SK-N-SH (cell line): ENCODE measurements at regions not wholly inside any gene's neighbourhood (a gene's known extent, or its start where the extent isn't known, plus 50 kb on each side); places are given as distances from the start of the nearest gene placed in this dataset.

Source experiments
- CTCF ChIA-PET: fragments of 300-600, 350-600 bp; formaldehyde crosslinking; extraction: SDS; loops from one replicate; lab custom pipeline; 2021; lab: Yijun Ruan, JAX
- POLR2A ChIA-PET: fragments of 350-600 bp; sonication (Branson Sonifier 250); formaldehyde crosslinking; extraction: SDS; loops from one replicate; lab custom pipeline; 2020; ENCODE audit warnings: antibody characterized with exemption, inconsistent platforms; lab: Yijun Ruan, JAX
- DNase-seq: peaks from one replicate; pipeline ENCODE4 v3.0.0; 2012
- H2AFZ ChIP-seq: fragments of 200-600 bp; sonication (generic); 2 replicates; pipeline ENCODE4 v1.8.1; 2016; ENCODE audit warnings: antibody characterized with exemption, mild to moderate bottlenecking, low read depth
- H3F3A ChIP-seq: fragments of 200-600 bp; sonication (generic); replicated peaks from 2 replicates; pipeline ENCODE3; 2016; ENCODE audit warnings: antibody characterized with exemption, mild to moderate bottlenecking; ENCODE audit not compliant: insufficient read depth
- H3K27ac ChIP-seq, 2 experiments: fragments of 200-500 bp in 1 of 2; fragments of 200-600 bp in 1 of 2; sonication (Bioruptor generic) in 1 of 2; sonication (generic), shearing (Covaris generic) in 1 of 2; 2 replicates each; pipeline versions ENCODE4 v1.5.1 to v1.6.1; 2014 to 2016; ENCODE audit warnings: low read depth in 2 of 2, inconsistent platforms in 1 of 2, low read length in 1 of 2, mild to moderate bottlenecking in 1 of 2, mixed read lengths in 1 of 2
- H3K27me3 ChIP-seq: fragments of 200-600 bp; sonication (generic), shearing (Covaris generic); 2 replicates; pipeline ENCODE4 v1.6.1; 2016; ENCODE audit warnings: mixed run types; ENCODE audit not compliant: insufficient read depth
- H3K36me3 ChIP-seq, 2 experiments: fragments of 200-500 bp in 1 of 2; fragments of 200-600 bp in 1 of 2; sonication (Bioruptor generic) in 1 of 2; sonication (generic) in 1 of 2; replicated peaks in 1 of 2; 2 replicates each; pipeline versions ENCODE3 to v1.5.1; 2014 to 2016; ENCODE audit warnings: low read length in 1 of 2, mild to moderate bottlenecking in 1 of 2; ENCODE audit not compliant: insufficient read depth in 2 of 2, control insufficient read depth in 1 of 2
- H3K4me1 ChIP-seq, 2 experiments: fragments of 200-500 bp in 1 of 2; fragments of 200-600 bp in 1 of 2; sonication (Bioruptor generic) in 1 of 2; sonication (generic), shearing (Covaris generic) in 1 of 2; 2 replicates each; pipeline versions ENCODE4 v1.5.1 to v1.6.1; 2014 to 2016; ENCODE audit warnings: low read depth in 1 of 2, low read length in 1 of 2, mixed run types in 1 of 2; ENCODE audit not compliant: insufficient read depth in 2 of 2, control insufficient read depth in 1 of 2
- H3K4me2 ChIP-seq: fragments of 200-600 bp; sonication (generic), shearing (Covaris generic); 2 replicates; pipeline ENCODE4 v1.6.1; 2017; ENCODE audit warnings: mixed run types
- H3K4me3 ChIP-seq, 2 experiments: fragments of 200-500 bp in 1 of 2; fragments of 200-600 bp in 1 of 2; sonication (Bioruptor generic) in 1 of 2; sonication (generic), shearing (Covaris generic) in 1 of 2; 2 replicates each; pipeline versions ENCODE4 v1.5.1 to v1.8.1; 2014 to 2016; ENCODE audit warnings: low read depth in 2 of 2, inconsistent platforms in 1 of 2, low read length in 1 of 2, mild to moderate bottlenecking in 1 of 2, mixed read lengths in 1 of 2, moderate library complexity in 1 of 2
- H3K79me2 ChIP-seq: fragments of 200-600 bp; sonication (generic); 2 replicates; pipeline ENCODE4 v1.8.1; 2017; ENCODE audit warnings: mild to moderate bottlenecking; ENCODE audit not compliant: insufficient read depth
- H3K9ac ChIP-seq: fragments of 200-600 bp; sonication (generic); 2 replicates; pipeline ENCODE4 v1.6.1; 2017; ENCODE audit warnings: mixed run types
- H3K9me2 ChIP-seq: fragments of 200-600 bp; sonication (generic); 2 replicates; pipeline ENCODE4 v1.6.1; 2017; ENCODE audit warnings: mixed run types
- H3K9me3 ChIP-seq: fragments of 200-600 bp; sonication (generic); 2 replicates; pipeline ENCODE4 v1.6.1; 2017; ENCODE audit warnings: mixed run types, mild to moderate bottlenecking, moderate library complexity
- H4K20me1 ChIP-seq: fragments of 200-600 bp; sonication (generic); 2 replicates; pipeline ENCODE4 v1.6.1; 2017; ENCODE audit warnings: mild to moderate bottlenecking, mixed run types; ENCODE audit not compliant: insufficient read depth
- CHD2 ChIP-seq: fragments of 150-350 bp; IDR thresholded peaks from 2 replicates; pipeline ENCODE4 v1.6.1; 2018; ENCODE audit warnings: low read length; ENCODE audit not compliant: partially characterized antibody
- CTCF ChIP-seq: fragments of 200-600 bp; sonication (generic); IDR thresholded peaks from 2 replicates; pipeline ENCODE4 v1.6.1; 2017; ENCODE audit warnings: antibody characterized with exemption, mild to moderate bottlenecking, moderate library complexity
- FOXM1 ChIP-seq: IDR thresholded peaks from 2 replicates; pipeline ENCODE4 v1.4.0; 2012; ENCODE audit warnings: low read depth, mild to moderate bottlenecking
- JUND ChIP-seq: IDR thresholded peaks from 2 replicates; pipeline ENCODE4 v1.4.0; 2012
- MAX ChIP-seq: IDR thresholded peaks from 2 replicates; pipeline ENCODE4 v1.4.0; 2012; ENCODE audit warnings: low read depth
- MEF2A ChIP-seq: IDR thresholded peaks from 2 replicates; pipeline ENCODE4 v1.4.0; 2012; ENCODE audit warnings: low read depth, borderline replicate concordance
- NRF1 ChIP-seq: IDR thresholded peaks from 2 replicates; pipeline ENCODE4 v1.6.1; 2012; ENCODE audit warnings: low read depth, mild to moderate bottlenecking, low read length
- REST ChIP-seq: IDR thresholded peaks from 2 replicates; pipeline ENCODE4 v1.6.1; 2012; ENCODE audit warnings: mild to moderate bottlenecking, low read depth, low read length, moderate library complexity
- RFX5 ChIP-seq: IDR thresholded peaks from 2 replicates; pipeline ENCODE4 v1.6.1; 2012; ENCODE audit warnings: mild to moderate bottlenecking, improper control_type of control experiment, low read length
- SIN3A ChIP-seq: IDR thresholded peaks from 2 replicates; pipeline ENCODE4 v1.6.1; 2012; ENCODE audit warnings: low read depth, mild to moderate bottlenecking, low read length, moderate library complexity, borderline replicate concordance
- TAF1 ChIP-seq: IDR thresholded peaks from 2 replicates; pipeline ENCODE4 v1.6.1; 2012; ENCODE audit warnings: low read depth, mild to moderate bottlenecking, low read length, moderate library complexity, borderline replicate concordance
- USF2 ChIP-seq: fragments of 150-350 bp; IDR thresholded peaks from 2 replicates; pipeline ENCODE4 v1.6.1; 2017; ENCODE audit warnings: antibody characterized with exemption, low read length, low read depth, borderline replicate concordance
- YY1 ChIP-seq: IDR thresholded peaks from 2 replicates; pipeline ENCODE4 v1.4.0; 2012; ENCODE audit warnings: low read depth, mild to moderate bottlenecking
- ZBTB33 ChIP-seq: IDR thresholded peaks from 2 replicates; pipeline ENCODE4 v1.4.0; 2012; ENCODE audit warnings: low read depth, borderline replicate concordance
- WGBS: methylation state at CpG from one replicate; pipeline ENCODE4 v1.1.6; 2017; ENCODE audit warnings: low lambda C conversion rate; 5-methylcytosine and 5-hydroxymethylcytosine counted together

GRCh38 chr12:107492393-107493134 is 193.0 kb upstream of the PWP1 start:
- 77% methylated on average over 6 of the region's 6 CpGs for WGBS
- no peak for DNase-seq
- Histone ChIP-seq H3K27me3 (no peaks in the 10 kb centered on the region), H3K9me3 (no peaks in the 10 kb centered on the region), H3K36me3 (no peaks in the 10 kb centered on the region), H3K4me2 (no peak overlapping the region), H3K9me2 (no peaks in the 10 kb centered on the region), H3F3A (no peaks in the 10 kb centered on the region), H3K4me1 (peaks cover 0 to 13% of the 10 kb centered on the region in 2 experiments; a peak in 1 of 4 replicates), H4K20me1 (no peaks in the 10 kb centered on the region), H3K79me2 (no peaks in the 10 kb centered on the region), H2AFZ (no peak overlapping the region), H3K27ac (no peak overlapping the region), H3K4me3 (no peak overlapping the region), H3K9ac (no peak overlapping the region)
- TF ChIP-seq NRF1: no peak
- TF ChIP-seq ZBTB33: no peak
- TF ChIP-seq CHD2: no peak
- TF ChIP-seq YY1: no peak
- no peak for TF ChIP-seq MAX
- no peak for TF ChIP-seq USF2
- TF ChIP-seq REST: no peak
- TF ChIP-seq MEF2A: no peak
- TF ChIP-seq CTCF: no peak
- no peak for TF ChIP-seq TAF1
- TF ChIP-seq FOXM1: no peak
- no peak for TF ChIP-seq JUND
- no peak for TF ChIP-seq SIN3A
- no peak for TF ChIP-seq RFX5
- ChIA-PET POLR2A (no interaction called here), CTCF (interaction anchor here (1.5 to 1.7 kb wide), 2 partner anchors 12 to 19 kb away, joined by 3 to 7 read pairs; no protein-coding TSS in a partner anchor)
